Neural progenitor cell (in vitro differentiated cells): ENCODE measurements at regions not wholly inside any gene's neighbourhood (a gene's known extent, or its start where the extent isn't known, plus 50 kb on each side); places are given as distances from the start of the nearest gene placed in this dataset.

Experiments
- DNase-seq: peaks from one replicate; pipeline ENCODE4 v3.0.0-alpha.2; 2016; ENCODE audit warnings: low spot score
- H2AFZ ChIP-seq: fragments of 200-600 bp; sonication (generic); replicated peaks from 2 replicates; pipeline ENCODE4 v1.6.1; 2016; ENCODE audit warnings: antibody characterized with exemption
- H3F3A ChIP-seq: fragments of 200-600 bp; sonication (generic); 2 replicates; pipeline ENCODE4 v1.6.1; 2016; ENCODE audit warnings: antibody characterized with exemption, low read depth
- H3K27ac ChIP-seq: fragments of 200-600 bp; sonication (generic); 2 replicates; pipeline ENCODE4 v1.5.1; 2016; ENCODE audit warnings: mild to moderate bottlenecking
- H3K27me3 ChIP-seq: fragments of 200-600 bp; sonication (generic); 2 replicates; pipeline ENCODE4 v1.6.1; 2016; ENCODE audit warnings: mild to moderate bottlenecking, moderate library complexity
- H3K36me3 ChIP-seq: fragments of 200-600 bp; sonication (generic); 2 replicates; pipeline ENCODE4 v1.5.1; 2016
- H3K4me1 ChIP-seq: fragments of 200-600 bp; sonication (generic); 2 replicates; pipeline ENCODE4 v1.6.1; 2016; ENCODE audit warnings: mixed run types
- H3K4me2 ChIP-seq: fragments of 200-600 bp; sonication (generic); 2 replicates; pipeline ENCODE4 v1.6.1; 2016
- H3K4me3 ChIP-seq: fragments of 200-600 bp; sonication (generic); 2 replicates; pipeline ENCODE4 v1.5.1; 2016
- H3K79me2 ChIP-seq: fragments of 200-600 bp; sonication (generic); 2 replicates; pipeline ENCODE4 v1.6.1; 2016; ENCODE audit warnings: low read depth
- H3K9ac ChIP-seq: fragments of 200-600 bp; sonication (generic); 2 replicates; pipeline ENCODE4 v1.6.1; 2016
- H3K9me3 ChIP-seq: fragments of 200-600 bp; sonication (generic); 2 replicates; pipeline ENCODE4 v1.5.1; 2016; ENCODE audit warnings: low read depth
- H4K20me1 ChIP-seq: fragments of 200-600 bp; sonication (generic); 2 replicates; pipeline ENCODE4 v1.6.1; 2016; ENCODE audit warnings: low read depth
- H3K27ac Mint-ChIP-seq: 3 replicates; pipeline ENCODE4 v1.8.0; 2021; ENCODE audit warnings: mixed read lengths
- H3K27me3 Mint-ChIP-seq: 2 replicates; pipeline ENCODE4 v1.8.0; 2022; ENCODE audit warnings: low read depth, mild to moderate bottlenecking, inconsistent platforms, moderate library complexity, mixed read lengths; ENCODE audit not compliant: insufficient read depth
- H3K36me3 Mint-ChIP-seq: 3 replicates; pipeline ENCODE4 v1.8.0; 2021; ENCODE audit warnings: mixed read lengths
- H3K4me1 Mint-ChIP-seq: 3 replicates; pipeline ENCODE4 v1.8.0; 2021; ENCODE audit warnings: mixed read lengths
- H3K4me3 Mint-ChIP-seq: 3 replicates; pipeline ENCODE4 v1.8.0; 2021; ENCODE audit warnings: mild to moderate bottlenecking, moderate library complexity, mixed read lengths
- H3K9me3 Mint-ChIP-seq: 3 replicates; pipeline ENCODE4 v1.8.0; 2020; ENCODE audit warnings: mixed read lengths
- CTCF ChIP-seq: fragments of 200-600 bp; sonication (generic); IDR thresholded peaks from 2 replicates; pipeline ENCODE4 v1.5.1; 2017; ENCODE audit warnings: antibody characterized with exemption, mild to moderate bottlenecking
- EZH2 ChIP-seq: fragments of 200-600 bp; sonication (generic); IDR thresholded peaks from 2 replicates; pipeline ENCODE4 v1.6.1; 2017; ENCODE audit warnings: antibody characterized with exemption, mild to moderate bottlenecking, moderate library complexity
- EZH2phosphoT487 ChIP-seq: fragments of 200-600 bp; sonication (generic); IDR thresholded peaks from 2 replicates; pipeline ENCODE4 v1.6.1; 2017; ENCODE audit warnings: antibody characterized with exemption

- Mint-ChIP-seq H3K4me1 (no peaks in the 10 kb centered on the region), H3K27ac (no peak overlapping the region), H3K27me3 (peaks cover 5% of the 10 kb centered on the region), H3K4me3 (no peak overlapping the region), H3K36me3 (no peaks in the 10 kb centered on the region), H3K9me3 (no peaks in the 10 kb centered on the region)
- TF ChIP-seq CTCF: no peak
- no peak for TF ChIP-seq EZH2
- no peak for TF ChIP-seq EZH2phosphoT487
- Histone ChIP-seq H2AFZ (no peak overlapping the region), H3K4me2 (no peak overlapping the region), H4K20me1 (no peaks in the 10 kb centered on the region), H3K36me3 (no peaks in the 10 kb centered on the region), H3K27ac (no peak overlapping the region), H3K79me2 (no peaks in the 10 kb centered on the region), H3F3A (no peaks in the 10 kb centered on the region), H3K4me3 (no peak overlapping the region), H3K9me3 (no peaks in the 10 kb centered on the region), H3K27me3 (no peaks in the 10 kb centered on the region), H3K9ac (no peak overlapping the region), H3K4me1 (no peaks in the 10 kb centered on the region)
- DNase-seq: no peak
These were observed 519.0 kb upstream of the DAB2 start for GRCh38 chr5:39943811-39944210.

- Histone ChIP-seq H3K4me2 (no peak overlapping the region), H3K9ac (no peak overlapping the region), H3K79me2 (no peaks in the 10 kb centered on the region), H3K4me3 (no peak overlapping the region), H4K20me1 (no peaks in the 10 kb centered on the region), H3F3A (no peaks in the 10 kb centered on the region), H3K36me3 (no peaks in the 10 kb centered on the region), H3K27ac (no peak overlapping the region), H3K4me1 (no peaks in the 10 kb centered on the region), H3K9me3 (no peaks in the 10 kb centered on the region), H3K27me3 (no peaks in the 10 kb centered on the region), H2AFZ (no peak overlapping the region)
- Mint-ChIP-seq H3K36me3 (no peaks in the 10 kb centered on the region), H3K27ac (no peak overlapping the region), H3K27me3 (peaks cover 5% of the 10 kb centered on the region), H3K4me1 (no peaks in the 10 kb centered on the region), H3K9me3 (no peaks in the 10 kb centered on the region), H3K4me3 (no peak overlapping the region)
- DNase-seq: no peak
- TF ChIP-seq CTCF (no peak), EZH2 (no peak), EZH2phosphoT487 (no peak)
These were observed 517.8 kb upstream of the DAB2 start for GRCh38 chr5:39942606-39943005.

- Histone ChIP-seq H3K4me2 (no peak overlapping the region), H3K36me3 (no peaks in the 10 kb centered on the region), H3K27ac (no peak overlapping the region), H3K4me3 (no peak overlapping the region), H3K4me1 (no peaks in the 10 kb centered on the region), H3F3A (no peaks in the 10 kb centered on the region), H3K9ac (no peak overlapping the region), H3K9me3 (no peaks in the 10 kb centered on the region), H3K27me3 (no peaks in the 10 kb centered on the region), H4K20me1 (no peaks in the 10 kb centered on the region), H3K79me2 (no peaks in the 10 kb centered on the region), H2AFZ (peak overlapping the region; percentile 21)
- Mint-ChIP-seq H3K36me3 (no peaks in the 10 kb centered on the region), H3K4me3 (no peak overlapping the region), H3K27ac (no peak overlapping the region), H3K27me3 (peaks cover 5% of the 10 kb centered on the region), H3K9me3 (no peaks in the 10 kb centered on the region), H3K4me1 (no peaks in the 10 kb centered on the region)
- no peak for DNase-seq
- TF ChIP-seq EZH2phosphoT487 (no peak), EZH2 (no peak), CTCF (no peak)
These were observed 516.6 kb upstream of the DAB2 start for GRCh38 chr5:39941416-39941815.

GRCh38 chr5:39934830-39935229, 510.1 kb upstream of the DAB2 start:
- no peak for TF ChIP-seq EZH2

More at GRCh38 chr5:39934830-39935229, 510.1 kb upstream of the DAB2 start:
- H4K20me1 ChIP-seq: no peaks in the 10 kb centered on the region
- H3K79me2 ChIP-seq: no peaks in the 10 kb centered on the region
- Mint-ChIP-seq H3K9me3 (no peaks in the 10 kb centered on the region), H3K36me3 (no peaks in the 10 kb centered on the region), H3K4me1 (no peaks in the 10 kb centered on the region), H3K4me3 (no peak overlapping the region), H3K27ac (no peak overlapping the region), H3K27me3 (no peaks in the 10 kb centered on the region)
- no peaks in the 10 kb centered on the region for H3K36me3 ChIP-seq
- H2AFZ ChIP-seq: no peak overlapping the region
- no peak overlapping the region for H3K4me2 ChIP-seq
- H3K4me3 ChIP-seq: no peak overlapping the region
- no peak for DNase-seq
- H3K9ac ChIP-seq: no peak overlapping the region
- no peaks in the 10 kb centered on the region for H3K9me3 ChIP-seq
- no peaks in the 10 kb centered on the region for H3K4me1 ChIP-seq
- no peaks in the 10 kb centered on the region for H3F3A ChIP-seq
- H3K27ac ChIP-seq: no peak overlapping the region
- no peaks in the 10 kb centered on the region for H3K27me3 ChIP-seq
